ENCODE measurements at regions not wholly inside any gene's neighbourhood (a gene's known extent, or its start where the extent isn't known, plus 50 kb on each side); places are given as distances from the start of the nearest gene placed in this dataset.

DNA sequence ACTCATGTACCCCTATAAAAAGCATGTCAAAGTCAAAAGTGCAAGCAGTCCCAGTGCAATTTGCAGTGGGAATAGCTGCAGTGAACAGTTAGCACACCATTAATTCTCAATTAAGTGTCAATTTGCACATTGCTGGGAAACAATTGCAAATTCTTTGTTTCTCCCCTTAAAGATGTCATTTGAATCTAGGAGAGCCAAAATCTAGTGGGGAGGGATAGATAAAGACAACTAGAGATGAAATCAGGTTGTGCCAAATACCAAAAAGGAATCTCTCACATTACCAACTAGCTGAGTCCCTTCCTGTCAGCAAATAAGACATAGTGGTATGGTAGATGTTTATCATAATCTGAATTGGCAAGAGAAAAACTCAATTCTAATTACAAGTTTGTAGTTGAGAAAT is 330.7 kb downstream of the NUF2 start:
- intact Hi-C loops (cut with micrococcal nuclease; ENCODE audit: unreplicated experiment) (no loop called here), in situ Hi-C loops (cut with HindIII; ENCODE audit: low pct_unique_long_range_greater_than_20kb, low sequenced_read_pairs) (no loop called here)
- Histone ChIP-seq H3K9me3 (ENCODE audit: control insufficient read depth, insufficient read depth, low read depth, low read length) (no peaks in the 10 kb centered on the region), H3K4me1 (ENCODE audit: control insufficient read depth, insufficient read depth, low read length) (no peaks in the 10 kb centered on the region), H3K27me3 (ENCODE audit: control insufficient read depth, insufficient read depth, low read length) (no peaks in the 10 kb centered on the region), H3K36me3 (ENCODE audit: control insufficient read depth, insufficient read depth, low read length) (no peaks in the 10 kb centered on the region), H3K4me3 (ENCODE audit: low read depth in 2 of 2, low read length in 2 of 2) (no peak overlapping the region), H3K27ac (ENCODE audit: low read length) (no peak overlapping the region)
- CTCF ChIA-PET = no interaction called here
- POLR2A ChIA-PET = no interaction called here
- ATAC-seq (no peak), DNase-seq (ENCODE audit: low read depth, low spot score) (no peak)
- no TSS peak for BruUV-seq (replicated peaks)
- TF ChIP-seq TCF7L2 (IDR thresholded peaks at IDR 0.05; ENCODE audit: low read depth, low read length) (no peak), POLR2AphosphoS5 (IDR thresholded peaks at IDR 0.05; ENCODE audit: low read depth, low read length) (no peak), SIN3A (IDR thresholded peaks at IDR 0.05; ENCODE audit: borderline replicate concordance, insufficient read depth, low read depth, low read length) (no peak)
- TF ChIP-seq, protein P1, sequence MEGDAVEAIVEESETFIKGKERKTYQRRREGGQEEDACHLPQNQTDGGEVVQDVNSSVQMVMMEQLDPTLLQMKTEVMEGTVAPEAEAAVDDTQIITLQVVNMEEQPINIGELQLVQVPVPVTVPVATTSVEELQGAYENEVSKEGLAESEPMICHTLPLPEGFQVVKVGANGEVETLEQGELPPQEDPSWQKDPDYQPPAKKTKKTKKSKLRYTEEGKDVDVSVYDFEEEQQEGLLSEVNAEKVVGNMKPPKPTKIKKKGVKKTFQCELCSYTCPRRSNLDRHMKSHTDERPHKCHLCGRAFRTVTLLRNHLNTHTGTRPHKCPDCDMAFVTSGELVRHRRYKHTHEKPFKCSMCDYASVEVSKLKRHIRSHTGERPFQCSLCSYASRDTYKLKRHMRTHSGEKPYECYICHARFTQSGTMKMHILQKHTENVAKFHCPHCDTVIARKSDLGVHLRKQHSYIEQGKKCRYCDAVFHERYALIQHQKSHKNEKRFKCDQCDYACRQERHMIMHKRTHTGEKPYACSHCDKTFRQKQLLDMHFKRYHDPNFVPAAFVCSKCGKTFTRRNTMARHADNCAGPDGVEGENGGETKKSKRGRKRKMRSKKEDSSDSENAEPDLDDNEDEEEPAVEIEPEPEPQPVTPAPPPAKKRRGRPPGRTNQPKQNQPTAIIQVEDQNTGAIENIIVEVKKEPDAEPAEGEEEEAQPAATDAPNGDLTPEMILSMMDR (IDR thresholded peaks at IDR 0.05) = no peak
- TF ChIP-seq, protein P2, sequence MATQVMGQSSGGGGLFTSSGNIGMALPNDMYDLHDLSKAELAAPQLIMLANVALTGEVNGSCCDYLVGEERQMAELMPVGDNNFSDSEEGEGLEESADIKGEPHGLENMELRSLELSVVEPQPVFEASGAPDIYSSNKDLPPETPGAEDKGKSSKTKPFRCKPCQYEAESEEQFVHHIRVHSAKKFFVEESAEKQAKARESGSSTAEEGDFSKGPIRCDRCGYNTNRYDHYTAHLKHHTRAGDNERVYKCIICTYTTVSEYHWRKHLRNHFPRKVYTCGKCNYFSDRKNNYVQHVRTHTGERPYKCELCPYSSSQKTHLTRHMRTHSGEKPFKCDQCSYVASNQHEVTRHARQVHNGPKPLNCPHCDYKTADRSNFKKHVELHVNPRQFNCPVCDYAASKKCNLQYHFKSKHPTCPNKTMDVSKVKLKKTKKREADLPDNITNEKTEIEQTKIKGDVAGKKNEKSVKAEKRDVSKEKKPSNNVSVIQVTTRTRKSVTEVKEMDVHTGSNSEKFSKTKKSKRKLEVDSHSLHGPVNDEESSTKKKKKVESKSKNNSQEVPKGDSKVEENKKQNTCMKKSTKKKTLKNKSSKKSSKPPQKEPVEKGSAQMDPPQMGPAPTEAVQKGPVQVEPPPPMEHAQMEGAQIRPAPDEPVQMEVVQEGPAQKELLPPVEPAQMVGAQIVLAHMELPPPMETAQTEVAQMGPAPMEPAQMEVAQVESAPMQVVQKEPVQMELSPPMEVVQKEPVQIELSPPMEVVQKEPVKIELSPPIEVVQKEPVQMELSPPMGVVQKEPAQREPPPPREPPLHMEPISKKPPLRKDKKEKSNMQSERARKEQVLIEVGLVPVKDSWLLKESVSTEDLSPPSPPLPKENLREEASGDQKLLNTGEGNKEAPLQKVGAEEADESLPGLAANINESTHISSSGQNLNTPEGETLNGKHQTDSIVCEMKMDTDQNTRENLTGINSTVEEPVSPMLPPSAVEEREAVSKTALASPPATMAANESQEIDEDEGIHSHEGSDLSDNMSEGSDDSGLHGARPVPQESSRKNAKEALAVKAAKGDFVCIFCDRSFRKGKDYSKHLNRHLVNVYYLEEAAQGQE (IDR thresholded peaks at IDR 0.05; ENCODE audit: insufficient read depth in 1 of 2, low read depth in 2 of 2, low read length in 1 of 2) = no peak

DNA sequence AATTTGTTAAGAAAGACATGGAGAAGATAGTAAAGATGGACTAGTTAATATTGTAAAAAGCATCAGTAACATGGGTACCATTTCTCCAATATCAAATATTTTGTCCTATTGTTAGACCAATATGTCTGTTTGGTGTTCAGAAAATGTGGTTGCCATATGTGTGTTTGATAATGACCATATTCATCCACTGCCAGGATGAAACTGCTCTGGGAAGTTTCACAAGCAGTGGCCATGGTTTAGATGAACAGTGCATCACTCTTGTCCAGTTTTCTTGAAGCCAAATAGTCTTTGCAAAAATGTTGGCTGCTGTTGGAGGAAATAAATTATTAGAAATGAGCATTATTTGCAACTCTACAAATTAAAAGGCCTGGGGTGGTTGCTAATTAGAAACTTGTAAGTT is 333.8 kb downstream of the NUF2 start:
- no peaks in the 10 kb centered on the region for H3K36me3 ChIP-seq (ENCODE audit: control insufficient read depth, insufficient read depth, low read length)
- POLR2A ChIA-PET = no interaction called here
- TF ChIP-seq, protein P2 (IDR thresholded peaks at IDR 0.05; ENCODE audit: insufficient read depth in 1 of 2, low read depth in 2 of 2, low read length in 1 of 2) = no peak
- TF ChIP-seq SIN3A (IDR thresholded peaks at IDR 0.05; ENCODE audit: borderline replicate concordance, insufficient read depth, low read depth, low read length) (no peak), TCF7L2 (IDR thresholded peaks at IDR 0.05; ENCODE audit: low read depth, low read length) (no peak), POLR2AphosphoS5 (IDR thresholded peaks at IDR 0.05; ENCODE audit: low read depth, low read length) (no peak)
- TF ChIP-seq, protein P1 (IDR thresholded peaks at IDR 0.05) = no peak
- no peaks in the 10 kb centered on the region for H3K9me3 ChIP-seq (ENCODE audit: control insufficient read depth, insufficient read depth, low read depth, low read length)
- no peaks in the 10 kb centered on the region for H3K27me3 ChIP-seq (ENCODE audit: control insufficient read depth, insufficient read depth, low read length)
- CTCF ChIA-PET = no interaction called here
- DNase-seq (ENCODE audit: low read depth, low spot score) = no peak
- in situ Hi-C loops (cut with HindIII; ENCODE audit: low pct_unique_long_range_greater_than_20kb, low sequenced_read_pairs) = no loop called here
- H3K4me1 ChIP-seq (ENCODE audit: control insufficient read depth, insufficient read depth, low read length) = no peaks in the 10 kb centered on the region
- BruUV-seq (replicated peaks) = no TSS peak
- no peak for ATAC-seq
- no peak overlapping the region for H3K4me3 ChIP-seq (ENCODE audit: low read depth in 2 of 2, low read length in 2 of 2)
- intact Hi-C loops (cut with micrococcal nuclease; ENCODE audit: unreplicated experiment) = no loop called here
- no peak overlapping the region for H3K27ac ChIP-seq (ENCODE audit: low read length)
